IMR-90 (cell line): ENCODE measurements at regions not wholly inside any gene's neighbourhood (a gene's known extent, or its start where the extent isn't known, plus 50 kb on each side); places are given as distances from the start of the nearest gene placed in this dataset.

Source experiments
- BHLHE40 ChIP-seq: fragments of 150-350 bp; IDR thresholded peaks from 2 replicates; pipeline ENCODE4 v1.6.1; 2016; ENCODE audit warnings: mild to moderate bottlenecking, low read depth, low read length
- CEBPB ChIP-seq: IDR thresholded peaks from 2 replicates; pipeline ENCODE4 v1.6.1; 2012; ENCODE audit warnings: low read depth, low read length, improper control_type of control experiment
- CHD1 ChIP-seq: IDR thresholded peaks from 2 replicates; pipeline ENCODE4 v1.6.1; 2012; ENCODE audit warnings: low read depth, low read length, improper control_type of control experiment
- CTCF ChIP-seq: conservative IDR thresholded peaks from 2 replicates; pipeline ENCODE4 v1.5.1; 2012; ENCODE audit warnings: mild to moderate bottlenecking, low read depth, low read length, improper control_type of control experiment
- FOS ChIP-seq: fragments of 150-350 bp; IDR thresholded peaks from 2 replicates; pipeline ENCODE4 v1.6.1; 2016; ENCODE audit warnings: low read depth, low read length
- MAFK ChIP-seq: IDR thresholded peaks from 2 replicates; pipeline ENCODE4 v1.6.1; 2012; ENCODE audit warnings: low read depth, low read length, improper control_type of control experiment
- MAZ ChIP-seq: IDR thresholded peaks from 2 replicates; pipeline ENCODE4 v1.6.1; 2012; ENCODE audit warnings: low read depth, mild to moderate bottlenecking, low read length, improper control_type of control experiment, moderate library complexity, borderline replicate concordance
- MXI1 ChIP-seq: IDR thresholded peaks from 2 replicates; pipeline ENCODE4 v1.6.1; 2012; ENCODE audit warnings: low read depth, mild to moderate bottlenecking, low read length, moderate library complexity, borderline replicate concordance
- NFE2L2 ChIP-seq: fragments of 150-350 bp; IDR thresholded peaks from 2 replicates; pipeline ENCODE4 v1.6.1; 2016; ENCODE audit warnings: low read depth, mild to moderate bottlenecking, low read length
- POLR2A ChIP-seq: IDR thresholded peaks from 2 replicates; pipeline ENCODE4 v1.6.1; 2012; ENCODE audit warnings: mild to moderate bottlenecking, low read depth, low read length
- RAD21 ChIP-seq: IDR thresholded peaks from 2 replicates; pipeline ENCODE4 v1.6.1; 2012; ENCODE audit warnings: low read length, improper control_type of control experiment
- RCOR1 ChIP-seq: IDR thresholded peaks from 2 replicates; pipeline ENCODE4 v1.6.1; 2012; ENCODE audit warnings: mild to moderate bottlenecking, low read length, improper control_type of control experiment; ENCODE audit not compliant: insufficient replicate concordance
- RFX5 ChIP-seq: IDR thresholded peaks from 2 replicates; pipeline ENCODE4 v1.8.0; 2012; ENCODE audit warnings: low read depth, mild to moderate bottlenecking, low read length, moderate library complexity
- USF2 ChIP-seq: fragments of 150-350 bp; IDR thresholded peaks from 2 replicates; pipeline ENCODE4 v1.6.1; 2017; ENCODE audit warnings: mild to moderate bottlenecking, antibody characterized with exemption, low read length, low read depth

GRCh38 chr4:17246656-17247055 lies 265.2 kb downstream of the QDPR start:
- TF ChIP-seq CTCF: no peak
- no peak for TF ChIP-seq RAD21
- no peak for TF ChIP-seq CHD1
- no peak for TF ChIP-seq MAFK
- no peak for TF ChIP-seq USF2
- no peak for TF ChIP-seq RCOR1
- no peak for TF ChIP-seq POLR2A
- no peak for TF ChIP-seq MXI1
- TF ChIP-seq RFX5: no peak
- TF ChIP-seq FOS: no peak
- TF ChIP-seq CEBPB: no peak
- TF ChIP-seq BHLHE40: 0 out of 2 replicates have a peak, but pooled peaks have one; percentile 11
- no peak for TF ChIP-seq MAZ
- no peak for TF ChIP-seq NFE2L2
